Hippocampal formation (tissue), 2 donors: ENCODE measurements at regions not wholly inside any gene's neighbourhood (a gene's known extent, or its start where the extent isn't known, plus 50 kb on each side); places are given as distances from the start of the nearest gene placed in this dataset.

Source experiments
- DNase-seq, 2 donors: peaks; one replicate each; lab custom pipeline; 2025; lab: John Stamatoyannopoulos, UW

- DNase-seq: no peak
Measured at GRCh38 chr2:196356332-196356731, 185.0 kb upstream of the STK17B start.

- no peak for DNase-seq
Measured at GRCh38 chr2:196360650-196361049, 189.3 kb upstream of the STK17B start.

- no peak for DNase-seq
Measured at GRCh38 chr2:196361606-196362326, 190.4 kb upstream of the STK17B start.

- no peak for DNase-seq
Measured at GRCh38 chr2:196362973-196363549, 191.7 kb upstream of the STK17B start.

GRCh38 chr2:196365145-196365544 lies 193.8 kb upstream of the STK17B start:
- no peak for DNase-seq

- no peak for DNase-seq
Measured at GRCh38 chr2:196365923-196366322, 194.5 kb upstream of the STK17B start.

GRCh38 chr2:196367633-196368032 lies 196.3 kb upstream of the STK17B start:
- DNase-seq: no peak

- DNase-seq: no peak
Measured at GRCh38 chr2:196368546-196369225, 197.3 kb upstream of the STK17B start.

- DNase-seq: no peak
Measured at GRCh38 chr2:196369967-196370366, 198.6 kb upstream of the STK17B start.

- DNase-seq: no peak
Measured at GRCh38 chr2:196370381-196370780, 199.0 kb upstream of the STK17B start.

GRCh38 chr2:196372276-196372809 lies 201.0 kb upstream of the STK17B start:
- DNase-seq: no peak

GRCh38 chr2:196372811-196373664 lies 201.7 kb upstream of the STK17B start:
- DNase-seq: no peak

- no peak for DNase-seq
Measured at GRCh38 chr2:196376984-196377877, 205.9 kb upstream of the STK17B start.

- no peak for DNase-seq
Measured at GRCh38 chr2:196379600-196379999, 208.2 kb upstream of the STK17B start.

- DNase-seq: no peak
Measured at GRCh38 chr2:196380098-196380497, 208.7 kb upstream of the STK17B start.

GRCh38 chr2:196380575-196380974 lies 209.2 kb upstream of the STK17B start:
- DNase-seq: no peak

GRCh38 chr2:196381464-196381863 lies 210.1 kb upstream of the STK17B start:
- no peak for DNase-seq

GRCh38 chr2:196383799-196384198 lies 212.4 kb upstream of the STK17B start:
- DNase-seq: no peak

GRCh38 chr2:196384729-196385128 lies 213.4 kb upstream of the STK17B start:
- DNase-seq: no peak

- no peak for DNase-seq
Measured at GRCh38 chr2:196389670-196390069, 218.3 kb upstream of the STK17B start.
